Fibroblast of the aortic adventitia (primary cell): ENCODE measurements at regions not wholly inside any gene's neighbourhood (a gene's known extent, or its start where the extent isn't known, plus 50 kb on each side); places are given as distances from the start of the nearest gene placed in this dataset.

Experiments
- DNase-seq: peaks from one replicate; pipeline ENCODE4 v3.0.0-alpha.2; 2010; ENCODE audit warnings: low read depth
- H3K4me3 ChIP-seq: 2 replicates; pipeline ENCODE4 v1.5.1; 2011; ENCODE audit warnings: low read depth, mild to moderate bottlenecking, control low read depth, low read length, moderate library complexity
- TF ChIP-seq, protein P1 (sequence below): IDR thresholded peaks from 2 replicates; pipeline ENCODE4 v1.5.1; 2011; ENCODE audit warnings: mild to moderate bottlenecking, low read length, control low read depth, inconsistent platforms; ENCODE audit not compliant: insufficient read depth

GRCh38 chr14:32265584-32265983, 62.5 kb upstream of the RNU6-8 start:
- no peak overlapping the region for H3K4me3 ChIP-seq
- TF ChIP-seq, protein P1, sequence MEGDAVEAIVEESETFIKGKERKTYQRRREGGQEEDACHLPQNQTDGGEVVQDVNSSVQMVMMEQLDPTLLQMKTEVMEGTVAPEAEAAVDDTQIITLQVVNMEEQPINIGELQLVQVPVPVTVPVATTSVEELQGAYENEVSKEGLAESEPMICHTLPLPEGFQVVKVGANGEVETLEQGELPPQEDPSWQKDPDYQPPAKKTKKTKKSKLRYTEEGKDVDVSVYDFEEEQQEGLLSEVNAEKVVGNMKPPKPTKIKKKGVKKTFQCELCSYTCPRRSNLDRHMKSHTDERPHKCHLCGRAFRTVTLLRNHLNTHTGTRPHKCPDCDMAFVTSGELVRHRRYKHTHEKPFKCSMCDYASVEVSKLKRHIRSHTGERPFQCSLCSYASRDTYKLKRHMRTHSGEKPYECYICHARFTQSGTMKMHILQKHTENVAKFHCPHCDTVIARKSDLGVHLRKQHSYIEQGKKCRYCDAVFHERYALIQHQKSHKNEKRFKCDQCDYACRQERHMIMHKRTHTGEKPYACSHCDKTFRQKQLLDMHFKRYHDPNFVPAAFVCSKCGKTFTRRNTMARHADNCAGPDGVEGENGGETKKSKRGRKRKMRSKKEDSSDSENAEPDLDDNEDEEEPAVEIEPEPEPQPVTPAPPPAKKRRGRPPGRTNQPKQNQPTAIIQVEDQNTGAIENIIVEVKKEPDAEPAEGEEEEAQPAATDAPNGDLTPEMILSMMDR = no peak
- no peak for DNase-seq

DNA sequence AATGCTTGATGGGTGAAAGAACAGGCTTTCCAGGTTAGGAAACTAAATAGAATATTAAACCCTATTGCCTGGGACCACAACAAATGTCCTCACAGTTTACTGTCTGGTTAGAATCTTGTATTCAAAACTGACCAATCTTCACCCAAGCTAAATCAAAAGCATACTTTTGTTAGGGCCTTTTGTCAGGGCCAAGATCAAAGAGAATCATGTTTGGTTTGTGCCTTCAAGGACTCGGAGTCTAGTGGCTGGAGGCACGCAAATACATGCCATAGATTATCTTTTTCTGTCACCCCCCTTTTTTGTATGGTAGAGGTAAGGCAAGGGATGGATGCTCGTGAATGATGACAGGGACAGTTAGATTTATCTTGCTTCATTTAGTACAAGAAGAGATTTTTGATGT, 51.1 kb upstream of the AKAP6 start:
- DNase-seq = no peak
- TF ChIP-seq, protein P1 = no peak
- no peak overlapping the region for H3K4me3 ChIP-seq
